Endodermal cell (in vitro differentiated cells): ENCODE measurements at regions not wholly inside any gene's neighbourhood (a gene's known extent, or its start where the extent isn't known, plus 50 kb on each side); places are given as distances from the start of the nearest gene placed in this dataset.

ENCODE experiments used
- DNase-seq: peaks from one replicate; pipeline ENCODE4 v3.0.0-alpha.2; 2017
- H3K27ac ChIP-seq: 2 replicates; pipeline ENCODE4 v1.5.1; 2013; ENCODE audit warnings: mild to moderate bottlenecking, low read depth, low read length, moderate library complexity
- H3K27me3 ChIP-seq: 2 replicates; pipeline ENCODE4 v1.6.1; 2013; ENCODE audit warnings: mild to moderate bottlenecking, low read length, moderate library complexity; ENCODE audit not compliant: insufficient read depth, control insufficient read depth, poor library complexity, severe bottlenecking
- H3K36me3 ChIP-seq: 2 replicates; pipeline ENCODE4 v1.7.0; 2013; ENCODE audit warnings: mild to moderate bottlenecking, low read length, moderate library complexity; ENCODE audit not compliant: control insufficient read depth, insufficient read depth
- H3K4me1 ChIP-seq: one replicate; pipeline ENCODE4 v1.7.0; 2013; ENCODE audit warnings: low read length; ENCODE audit not compliant: control insufficient read depth, insufficient read depth
- H3K4me3 ChIP-seq: 2 replicates; pipeline ENCODE4 v1.5.1; 2013; ENCODE audit warnings: mild to moderate bottlenecking, low read length, moderate library complexity
- H3K9ac ChIP-seq: 2 replicates; pipeline ENCODE4 v1.6.1; 2013; ENCODE audit warnings: mild to moderate bottlenecking, low read length, moderate library complexity; ENCODE audit not compliant: poor library complexity, severe bottlenecking; ENCODE audit errors: extremely low read depth
- H3K9me3 ChIP-seq: 2 replicates; pipeline ENCODE4 v1.6.1; 2013; ENCODE audit warnings: mild to moderate bottlenecking, low read length, moderate library complexity; ENCODE audit not compliant: control insufficient read depth
- H3K27ac Mint-ChIP-seq: 2 replicates; pipeline ENCODE4 v1.8.0; 2020; ENCODE audit warnings: mixed read lengths
- H3K27me3 Mint-ChIP-seq: 2 replicates; pipeline ENCODE4 v1.8.0; 2021; ENCODE audit warnings: mild to moderate bottlenecking, mixed read lengths; ENCODE audit not compliant: insufficient read depth
- H3K36me3 Mint-ChIP-seq: 2 replicates; pipeline ENCODE4 v1.8.0; 2020; ENCODE audit warnings: low read depth, mixed read lengths
- H3K4me1 Mint-ChIP-seq: 2 replicates; pipeline ENCODE4 v1.8.0; 2020; ENCODE audit warnings: mixed read lengths
- H3K4me3 Mint-ChIP-seq: 2 replicates; pipeline ENCODE4 v1.8.0; 2020; ENCODE audit warnings: mild to moderate bottlenecking, moderate library complexity, mixed read lengths
- H3K9me3 Mint-ChIP-seq: 2 replicates; pipeline ENCODE4 v1.8.0; 2020; ENCODE audit warnings: mild to moderate bottlenecking, mixed read lengths
- CTCF ChIP-seq: fragments of 200-600 bp; sonication (generic); conservative IDR thresholded peaks from 2 replicates; pipeline ENCODE4 v1.5.0; 2021; ENCODE audit warnings: antibody characterized with exemption, mild to moderate bottlenecking
- WGBS, 2 experiments: methylation state at CpG; one replicate each; pipeline versions ENCODE4 v1.1.5 to v1.1.7; 2013; ENCODE audit warnings: missing lambda C conversion rate in 2 of 2, mixed read lengths in 1 of 2; ENCODE audit not compliant: insufficient coverage in 1 of 2, insufficient read length in 1 of 2; 5-methylcytosine and 5-hydroxymethylcytosine counted together

GRCh38 chr3:150275941-150276340 lies 132.2 kb upstream of the TSC22D2 start:
- no peaks in the 10 kb centered on the region for H3K9me3 ChIP-seq
- no peaks in the 10 kb centered on the region for H3K27me3 ChIP-seq
- Mint-ChIP-seq H3K9me3 (no peaks in the 10 kb centered on the region), H3K36me3 (no peaks in the 10 kb centered on the region), H3K4me3 (no peak overlapping the region), H3K4me1 (peaks cover 10% of the 10 kb centered on the region), H3K27me3 (no peaks in the 10 kb centered on the region), H3K27ac (no peak overlapping the region)
- H3K36me3 ChIP-seq = no peaks in the 10 kb centered on the region
- TF ChIP-seq CTCF = no peak
- H3K4me1 ChIP-seq = no peaks in the 10 kb centered on the region
- H3K9ac ChIP-seq = no peak overlapping the region
- H3K4me3 ChIP-seq = no peak overlapping the region
- DNase-seq = no peak
- H3K27ac ChIP-seq = no peak overlapping the region
- WGBS, 2 experiments = 84 to 90% methylated on average over 1 to 3 of the region's 3 CpGs

- H3K36me3 Mint-ChIP-seq = no peaks in the 10 kb centered on the region
- H3K27ac Mint-ChIP-seq = no peak overlapping the region
- Histone ChIP-seq H3K36me3 (no peaks in the 10 kb centered on the region), H3K4me3 (no peak overlapping the region), H3K27ac (no peak overlapping the region), H3K4me1 (no peaks in the 10 kb centered on the region), H3K27me3 (no peaks in the 10 kb centered on the region), H3K9ac (no peak overlapping the region), H3K9me3 (no peaks in the 10 kb centered on the region)
- TF ChIP-seq CTCF = no peak
- H3K27me3 Mint-ChIP-seq = no peaks in the 10 kb centered on the region
- peaks cover 5% of the 10 kb centered on the region for H3K4me1 Mint-ChIP-seq
- no peaks in the 10 kb centered on the region for H3K9me3 Mint-ChIP-seq
- WGBS, 2 experiments = 80 to 92% methylated on average over 1 to 3 of the region's 3 CpGs
- no peak overlapping the region for H3K4me3 Mint-ChIP-seq
- no peak for DNase-seq
Observed at GRCh38 chr3:150274372-150274771, 133.7 kb upstream of the TSC22D2 start.

- no peaks in the 10 kb centered on the region for H3K4me1 ChIP-seq
- no peak overlapping the region for H3K9ac ChIP-seq
- Mint-ChIP-seq H3K27me3 (no peaks in the 10 kb centered on the region), H3K9me3 (no peaks in the 10 kb centered on the region), H3K27ac (no peak overlapping the region), H3K4me3 (no peak overlapping the region), H3K36me3 (no peaks in the 10 kb centered on the region), H3K4me1 (peaks cover 12% of the 10 kb centered on the region)
- no peak overlapping the region for H3K4me3 ChIP-seq
- H3K36me3 ChIP-seq = no peaks in the 10 kb centered on the region
- 93% methylated on average over 1 of the region's 2 CpGs; no CpG with 5 or more reads in 1 of the 2 experiments for WGBS, 2 experiments
- TF ChIP-seq CTCF = no peak
- H3K27ac ChIP-seq = no peak overlapping the region
- no peaks in the 10 kb centered on the region for H3K27me3 ChIP-seq
- no peak for DNase-seq
- no peaks in the 10 kb centered on the region for H3K9me3 ChIP-seq
Observed at GRCh38 chr3:150273396-150273795, 134.7 kb upstream of the TSC22D2 start.
